ENCODE measurements at regions not wholly inside any gene's neighbourhood (a gene's known extent, or its start where the extent isn't known, plus 50 kb on each side); places are given as distances from the start of the nearest gene placed in this dataset.
"Not testable (repeated sequence)": the region's sequence is repeated elsewhere in the genome, so short reads cannot be mapped to it uniquely, and the experiment has no call there.

DNA sequence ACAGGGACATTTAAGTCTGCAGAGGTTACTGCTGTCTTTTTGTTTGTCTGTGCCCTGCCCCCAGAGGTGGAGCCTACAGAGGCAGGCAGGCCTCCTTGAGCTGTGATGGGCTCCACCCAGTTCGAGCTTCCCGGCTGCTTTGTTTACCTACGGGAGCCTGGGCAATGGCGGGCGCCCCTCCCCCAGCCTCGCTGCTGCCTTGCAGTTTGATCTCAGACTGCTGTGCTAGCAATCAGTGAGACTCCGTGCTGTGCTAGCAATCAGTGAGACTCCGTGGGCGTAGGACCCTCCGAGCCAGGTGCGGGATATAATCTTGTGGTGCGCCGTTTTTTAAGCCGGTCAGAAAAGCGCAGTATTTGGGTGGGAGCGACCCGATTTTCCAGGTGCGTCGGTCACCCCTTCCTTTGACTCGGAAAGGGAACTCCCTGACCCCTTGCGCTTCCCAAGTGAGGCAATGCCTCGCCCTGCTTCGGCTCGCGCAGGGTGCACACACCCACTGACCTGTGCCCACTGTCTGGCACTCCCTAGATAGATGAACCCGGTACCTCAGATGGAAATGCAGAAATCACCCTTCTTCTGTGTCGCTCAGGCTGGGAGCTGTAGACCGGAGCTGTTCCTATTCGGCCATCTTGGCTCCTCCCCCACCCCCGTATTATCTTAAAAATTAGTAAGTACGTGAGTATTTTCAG is 81.0 kb upstream of the NOVA1 start:
- TF ChIP-seq, protein P1, sequence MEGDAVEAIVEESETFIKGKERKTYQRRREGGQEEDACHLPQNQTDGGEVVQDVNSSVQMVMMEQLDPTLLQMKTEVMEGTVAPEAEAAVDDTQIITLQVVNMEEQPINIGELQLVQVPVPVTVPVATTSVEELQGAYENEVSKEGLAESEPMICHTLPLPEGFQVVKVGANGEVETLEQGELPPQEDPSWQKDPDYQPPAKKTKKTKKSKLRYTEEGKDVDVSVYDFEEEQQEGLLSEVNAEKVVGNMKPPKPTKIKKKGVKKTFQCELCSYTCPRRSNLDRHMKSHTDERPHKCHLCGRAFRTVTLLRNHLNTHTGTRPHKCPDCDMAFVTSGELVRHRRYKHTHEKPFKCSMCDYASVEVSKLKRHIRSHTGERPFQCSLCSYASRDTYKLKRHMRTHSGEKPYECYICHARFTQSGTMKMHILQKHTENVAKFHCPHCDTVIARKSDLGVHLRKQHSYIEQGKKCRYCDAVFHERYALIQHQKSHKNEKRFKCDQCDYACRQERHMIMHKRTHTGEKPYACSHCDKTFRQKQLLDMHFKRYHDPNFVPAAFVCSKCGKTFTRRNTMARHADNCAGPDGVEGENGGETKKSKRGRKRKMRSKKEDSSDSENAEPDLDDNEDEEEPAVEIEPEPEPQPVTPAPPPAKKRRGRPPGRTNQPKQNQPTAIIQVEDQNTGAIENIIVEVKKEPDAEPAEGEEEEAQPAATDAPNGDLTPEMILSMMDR (IDR thresholded peaks at IDR 0.05; ENCODE audit: insufficient read depth, low read depth, low read length): not testable (repeated sequence)
- TF ChIP-seq EZH2 (IDR thresholded peaks at IDR 0.05; ENCODE audit: insufficient read depth, low read length): not testable (repeated sequence)
